SH-SY5Y (cell line): ENCODE measurements at regions not wholly inside any gene's neighbourhood (a gene's known extent, or its start where the extent isn't known, plus 50 kb on each side); places are given as distances from the start of the nearest gene placed in this dataset.

ENCODE experiments used
- GATA2 ChIP-seq: IDR thresholded peaks from 2 replicates; pipeline ENCODE4 v1.6.1; 2011; ENCODE audit warnings: mild to moderate bottlenecking, low read depth, low read length
- GATA3 ChIP-seq: IDR thresholded peaks from 2 replicates; pipeline ENCODE4 v1.6.1; 2011; ENCODE audit warnings: low read depth, mild to moderate bottlenecking, low read length, moderate library complexity

DNA sequence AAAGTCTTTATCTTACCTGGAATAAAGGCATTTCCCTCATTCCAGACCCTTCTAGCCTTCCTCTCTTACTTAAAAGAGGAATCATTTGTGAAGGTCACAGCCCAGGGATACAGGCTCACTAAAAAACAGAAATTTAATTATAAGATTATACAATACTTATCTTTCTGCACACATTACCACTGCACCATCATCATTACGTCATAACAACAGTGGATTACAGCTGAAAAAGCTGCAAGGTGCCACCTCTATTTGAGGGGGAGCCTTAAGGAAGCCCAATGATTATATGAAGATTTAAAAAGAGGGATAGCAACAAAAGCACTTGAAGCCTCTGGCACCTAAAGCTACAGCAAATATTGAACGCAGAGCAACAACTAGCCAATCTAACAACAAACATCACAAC is 452.9 kb upstream of the EYS start:
- no peak for TF ChIP-seq GATA2
- no peak for TF ChIP-seq GATA3
